ENCODE measurements at regions not wholly inside any gene's neighbourhood (a gene's known extent, or its start where the extent isn't known, plus 50 kb on each side); places are given as distances from the start of the nearest gene placed in this dataset.
A peak's percentile ranks its signal among the peaks of the same experiment; 100 is the strongest.

GRCh38 chr17:77566566-77567138 is 391.9 kb upstream of the TNRC6C start:
- Histone ChIP-seq H3K4me3 (ENCODE audit: insufficient read depth, low read length) (no peak overlapping the region), H3K79me2 (ENCODE audit: insufficient read depth, low read length) (no peaks in the 10 kb centered on the region), H2AFZ (ENCODE audit: low read length) (no peak overlapping the region), H3K36me3 (ENCODE audit: insufficient read depth, low read length) (no peaks in the 10 kb centered on the region), H3K4me1 (ENCODE audit: insufficient read depth, low read length) (peaks cover 4% of the 10 kb centered on the region), H3K4me2 (ENCODE audit: insufficient read depth, low read length) (no peak overlapping the region), H4K20me1 (ENCODE audit: insufficient read depth, low read length) (no peaks in the 10 kb centered on the region), H3K9me3 (ENCODE audit: low read depth, low read length) (no peaks in the 10 kb centered on the region), H3K27me3 (ENCODE audit: insufficient read depth, low read length) (peaks cover 14% of the 10 kb centered on the region), H3K27ac (ENCODE audit: low read depth, low read length) (no peak overlapping the region)
- no peak for TF ChIP-seq CTCF (IDR thresholded peaks at IDR 0.05; ENCODE audit: extremely low read depth, low read depth, low read length)
- DNase-seq (ENCODE audit: insufficient read length, low spot score, missing footprints): peak; percentile 21

GRCh38 chr17:77568540-77568939 is 390.0 kb upstream of the TNRC6C start:
- no peak for TF ChIP-seq CTCF (IDR thresholded peaks at IDR 0.05; ENCODE audit: extremely low read depth, low read depth, low read length)
- no peak for DNase-seq (ENCODE audit: insufficient read length, low spot score, missing footprints)
- Histone ChIP-seq H3K4me3 (ENCODE audit: insufficient read depth, low read length) (no peak overlapping the region), H3K4me1 (ENCODE audit: insufficient read depth, low read length) (peaks cover 5% of the 10 kb centered on the region), H3K79me2 (ENCODE audit: insufficient read depth, low read length) (no peaks in the 10 kb centered on the region), H3K4me2 (ENCODE audit: insufficient read depth, low read length) (no peak overlapping the region), H4K20me1 (ENCODE audit: insufficient read depth, low read length) (no peaks in the 10 kb centered on the region), H3K9me3 (ENCODE audit: low read depth, low read length) (no peaks in the 10 kb centered on the region), H3K27me3 (ENCODE audit: insufficient read depth, low read length) (peaks cover 26% of the 10 kb centered on the region), H3K36me3 (ENCODE audit: insufficient read depth, low read length) (no peaks in the 10 kb centered on the region), H2AFZ (ENCODE audit: low read length) (no peak overlapping the region), H3K27ac (ENCODE audit: low read depth, low read length) (no peak overlapping the region)

GRCh38 chr17:77569846-77570564 is 388.5 kb upstream of the TNRC6C start:
- Histone ChIP-seq H4K20me1 (ENCODE audit: insufficient read depth, low read length) (no peaks in the 10 kb centered on the region), H3K4me3 (ENCODE audit: insufficient read depth, low read length) (no peak overlapping the region), H3K4me1 (ENCODE audit: insufficient read depth, low read length) (peaks cover 5% of the 10 kb centered on the region), H3K27me3 (ENCODE audit: insufficient read depth, low read length) (peaks cover 32% of the 10 kb centered on the region), H3K79me2 (ENCODE audit: insufficient read depth, low read length) (no peaks in the 10 kb centered on the region), H3K4me2 (ENCODE audit: insufficient read depth, low read length) (no peak overlapping the region), H2AFZ (ENCODE audit: low read length) (no peak overlapping the region), H3K36me3 (ENCODE audit: insufficient read depth, low read length) (no peaks in the 10 kb centered on the region), H3K27ac (ENCODE audit: low read depth, low read length) (no peak overlapping the region), H3K9me3 (ENCODE audit: low read depth, low read length) (no peaks in the 10 kb centered on the region)
- DNase-seq (ENCODE audit: insufficient read length, low spot score, missing footprints): no peak
- no peak for TF ChIP-seq CTCF (IDR thresholded peaks at IDR 0.05; ENCODE audit: extremely low read depth, low read depth, low read length)

DNA sequence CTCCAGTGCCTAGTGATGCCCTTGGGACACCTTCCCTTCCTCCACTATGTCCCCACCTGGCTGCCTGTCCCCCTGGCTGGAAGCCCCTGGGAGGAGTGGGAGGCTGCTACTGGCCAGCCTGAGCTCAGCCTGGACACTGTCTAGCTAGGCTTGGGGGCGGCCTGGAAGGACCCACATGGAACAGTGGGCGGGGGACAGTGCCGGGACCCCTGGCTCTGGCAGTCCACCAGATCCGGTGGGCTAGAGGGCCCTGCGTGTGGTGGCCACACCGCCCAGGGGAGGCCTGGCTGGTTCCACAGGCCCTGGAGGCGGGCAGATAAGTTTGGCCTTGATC is 388.0 kb upstream of the TNRC6C start:
- no peaks in the 10 kb centered on the region for H3K36me3 ChIP-seq (ENCODE audit: insufficient read depth, low read length)
- no peak overlapping the region for H3K4me2 ChIP-seq (ENCODE audit: insufficient read depth, low read length)
- no peaks in the 10 kb centered on the region for H3K79me2 ChIP-seq (ENCODE audit: insufficient read depth, low read length)
- H2AFZ ChIP-seq (ENCODE audit: low read length): no peak overlapping the region
- H3K4me3 ChIP-seq (ENCODE audit: insufficient read depth, low read length): no peak overlapping the region
- TF ChIP-seq CTCF (IDR thresholded peaks at IDR 0.05; ENCODE audit: extremely low read depth, low read depth, low read length): no peak
- DNase-seq (ENCODE audit: insufficient read length, low spot score, missing footprints): no peak
- H3K9me3 ChIP-seq (ENCODE audit: low read depth, low read length): no peaks in the 10 kb centered on the region
- H3K27ac ChIP-seq (ENCODE audit: low read depth, low read length): no peak overlapping the region
- peaks cover 32% of the 10 kb centered on the region for H3K27me3 ChIP-seq (ENCODE audit: insufficient read depth, low read length)
- H3K4me1 ChIP-seq (ENCODE audit: insufficient read depth, low read length): peaks cover 5% of the 10 kb centered on the region
- no peaks in the 10 kb centered on the region for H4K20me1 ChIP-seq (ENCODE audit: insufficient read depth, low read length)
